ENCODE measurements at regions not wholly inside any gene's neighbourhood (a gene's known extent, or its start where the extent isn't known, plus 50 kb on each side); places are given as distances from the start of the nearest gene placed in this dataset.
A peak's percentile ranks its signal among the peaks of the same experiment; 100 is the strongest.
"Not testable (repeated sequence)": the region's sequence is repeated elsewhere in the genome, so short reads cannot be mapped to it uniquely, and the experiment has no call there.

DNA sequence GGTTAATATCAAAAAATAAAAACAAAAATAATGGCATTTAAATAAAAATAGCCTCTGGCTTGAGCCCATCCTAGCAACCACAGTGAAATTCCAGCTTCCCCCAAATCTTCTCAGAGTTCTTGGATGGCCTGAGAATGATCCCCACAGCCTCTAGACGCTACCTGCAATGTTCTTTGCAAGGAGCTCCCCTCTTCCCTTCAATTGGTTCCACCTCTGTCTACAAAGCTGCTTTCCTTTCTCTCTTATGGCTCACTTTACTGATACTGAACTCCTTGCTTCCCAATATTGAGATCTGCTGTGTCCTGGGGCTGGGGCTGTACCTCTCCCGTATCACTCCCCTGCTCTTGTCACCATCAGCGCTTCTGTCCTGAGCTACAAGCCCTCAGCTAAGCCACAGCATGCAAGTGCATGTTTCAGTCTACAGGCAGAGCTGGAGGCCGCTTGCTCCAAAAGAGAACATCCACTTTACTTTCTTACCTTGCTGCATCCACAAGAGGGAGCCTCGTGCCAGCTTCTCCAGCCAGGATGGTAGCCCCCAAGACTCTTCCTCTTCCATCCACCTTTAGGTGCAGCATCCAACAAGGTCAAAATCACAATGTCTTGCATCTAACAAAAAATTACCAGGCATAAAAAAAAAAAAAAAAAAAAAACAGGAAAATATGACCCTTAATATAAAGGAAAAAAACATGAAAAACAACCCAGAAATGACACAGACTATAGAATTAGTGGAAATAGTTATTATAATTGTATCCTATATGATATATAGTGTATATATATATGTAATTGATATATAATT, 57.4 kb upstream of the PRSS3 start:
- Histone ChIP-seq H3K79me2 (ENCODE audit: control insufficient read depth, insufficient read depth, low read length, unreplicated experiment) (no peaks in the 10 kb centered on the region), H3K36me3 (ENCODE audit: insufficient read depth, low read length) (no peaks in the 10 kb centered on the region), H3K27me3 (ENCODE audit: insufficient read depth, low read length) (no peaks in the 10 kb centered on the region), H3K27ac (ENCODE audit: low read depth, low read length) (no peak overlapping the region), H3K4me1 (ENCODE audit: control insufficient read depth, insufficient read depth, low read length, unreplicated experiment) (no peaks in the 10 kb centered on the region), H3K4me3 (ENCODE audit: low read depth, low read length) (peak overlapping the region; percentile 9; the same call in 1 of the 2 replicates), H2AFZ (ENCODE audit: low read length, unreplicated experiment) (peak overlapping the region; percentile 37)

DNA sequence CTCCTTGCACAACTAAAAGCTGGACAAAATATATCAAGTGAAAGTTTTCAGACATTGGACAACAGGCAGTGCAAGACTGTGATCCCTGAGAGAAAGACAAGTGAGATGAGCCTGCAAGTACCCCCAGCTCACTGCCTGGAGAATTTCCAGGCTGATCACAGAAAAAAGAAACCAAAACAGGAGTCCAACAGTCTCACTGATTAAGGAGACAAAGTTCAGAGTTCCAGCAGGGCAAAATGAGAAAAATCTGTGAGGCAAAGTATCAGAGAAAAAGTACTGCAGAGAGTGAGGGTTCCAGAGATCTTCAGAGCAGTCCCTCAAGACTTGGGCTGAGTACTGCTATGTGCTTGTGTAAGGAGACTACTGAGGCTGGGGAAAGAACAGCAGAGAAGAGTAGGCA, 56.0 kb upstream of the PRSS3 start:
- Histone ChIP-seq H3K27ac (ENCODE audit: low read depth, low read length) (no peak overlapping the region), H3K4me1 (ENCODE audit: control insufficient read depth, insufficient read depth, low read length, unreplicated experiment) (no peaks in the 10 kb centered on the region), H3K79me2 (ENCODE audit: control insufficient read depth, insufficient read depth, low read length, unreplicated experiment) (no peaks in the 10 kb centered on the region), H3K27me3 (ENCODE audit: insufficient read depth, low read length) (no peaks in the 10 kb centered on the region), H3K36me3 (ENCODE audit: insufficient read depth, low read length) (no peaks in the 10 kb centered on the region), H3K4me3 (ENCODE audit: low read depth, low read length) (no peak overlapping the region), H2AFZ (ENCODE audit: low read length, unreplicated experiment) (no peak overlapping the region)

DNA sequence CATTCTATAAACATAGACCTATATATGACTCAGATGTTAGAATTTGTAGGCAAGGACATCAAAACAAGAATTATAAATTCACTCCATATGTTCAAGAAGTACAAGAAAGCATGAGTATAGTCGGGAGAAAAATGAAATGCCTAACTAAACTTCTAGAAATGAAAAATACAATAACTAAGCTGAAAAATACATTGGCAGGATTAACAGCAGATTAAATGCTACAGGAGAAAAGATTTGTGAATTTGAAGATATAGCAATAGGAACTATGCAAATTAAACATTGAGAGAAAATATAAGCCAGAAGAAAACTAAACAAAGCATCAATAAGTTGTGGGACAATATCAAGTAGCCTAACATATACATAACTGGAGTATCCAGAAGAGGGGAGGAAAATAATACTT, 55.3 kb upstream of the PRSS3 start:
- no peaks in the 10 kb centered on the region for H3K79me2 ChIP-seq (ENCODE audit: control insufficient read depth, insufficient read depth, low read length, unreplicated experiment)
- H3K27ac ChIP-seq (ENCODE audit: low read depth, low read length), result no peak overlapping the region
- no peaks in the 10 kb centered on the region for H3K27me3 ChIP-seq (ENCODE audit: insufficient read depth, low read length)
- H3K4me1 ChIP-seq (ENCODE audit: control insufficient read depth, insufficient read depth, low read length, unreplicated experiment), result no peaks in the 10 kb centered on the region
- no peak overlapping the region for H3K4me3 ChIP-seq (ENCODE audit: low read depth, low read length)
- no peaks in the 10 kb centered on the region for H3K36me3 ChIP-seq (ENCODE audit: insufficient read depth, low read length)
- H2AFZ ChIP-seq (ENCODE audit: low read length, unreplicated experiment), result no peak overlapping the region

DNA sequence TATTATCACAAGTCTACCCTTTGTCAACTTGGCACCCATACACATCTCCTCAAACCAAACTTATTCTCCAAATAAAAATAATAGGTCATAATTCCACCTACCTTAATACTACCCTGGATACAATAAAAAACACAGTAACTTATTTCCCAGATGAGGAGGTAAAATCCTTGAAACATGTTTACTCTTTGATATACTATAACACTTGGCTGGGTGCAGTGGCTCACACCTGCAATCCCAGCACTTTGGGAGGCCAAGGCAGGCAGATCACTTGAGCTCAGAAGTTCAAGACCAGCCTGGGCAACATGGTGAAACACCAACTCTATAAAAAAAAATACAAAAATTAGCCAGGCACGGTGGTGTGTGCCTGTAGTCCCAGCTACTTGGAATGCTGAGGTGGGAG, 54.4 kb upstream of the PRSS3 start:
- H3K27me3 ChIP-seq (ENCODE audit: insufficient read depth, low read length); H3K4me3 ChIP-seq (ENCODE audit: low read depth, low read length); H3K4me1 ChIP-seq (ENCODE audit: control insufficient read depth, insufficient read depth, low read length, unreplicated experiment); H3K79me2 ChIP-seq (ENCODE audit: control insufficient read depth, insufficient read depth, low read length, unreplicated experiment); H3K27ac ChIP-seq (ENCODE audit: low read depth, low read length); H2AFZ ChIP-seq (ENCODE audit: low read length, unreplicated experiment); H3K36me3 ChIP-seq (ENCODE audit: insufficient read depth, low read length): not testable (repeated sequence)

DNA sequence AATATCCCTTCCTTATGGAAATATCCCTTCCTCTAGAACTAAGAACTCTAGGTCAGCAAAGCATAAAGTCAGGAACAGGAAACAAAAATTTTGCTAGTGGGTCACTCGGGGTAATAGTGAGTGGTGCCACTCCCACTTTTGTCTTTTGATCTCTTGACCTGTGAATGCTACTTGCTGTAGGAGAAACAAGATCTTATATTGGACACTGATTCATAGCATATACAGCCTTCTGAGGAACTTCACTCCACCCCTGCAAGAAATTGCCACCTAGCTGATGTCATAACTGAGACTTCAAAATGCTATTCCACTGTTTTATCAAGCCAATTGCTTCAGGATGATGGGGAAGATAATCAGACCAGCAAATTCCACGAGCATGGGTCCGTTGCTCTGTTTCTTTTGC, 53.3 kb upstream of the PRSS3 start:
- H3K36me3 ChIP-seq (ENCODE audit: insufficient read depth, low read length), result no peaks in the 10 kb centered on the region
- H3K4me3 ChIP-seq (ENCODE audit: low read depth, low read length), result no peak overlapping the region
- no peaks in the 10 kb centered on the region for H3K27me3 ChIP-seq (ENCODE audit: insufficient read depth, low read length)
- H3K4me1 ChIP-seq (ENCODE audit: control insufficient read depth, insufficient read depth, low read length, unreplicated experiment), result no peaks in the 10 kb centered on the region
- H3K79me2 ChIP-seq (ENCODE audit: control insufficient read depth, insufficient read depth, low read length, unreplicated experiment), result no peaks in the 10 kb centered on the region
- H3K27ac ChIP-seq (ENCODE audit: low read depth, low read length), result no peak overlapping the region
- no peak overlapping the region for H2AFZ ChIP-seq (ENCODE audit: low read length, unreplicated experiment)

DNA sequence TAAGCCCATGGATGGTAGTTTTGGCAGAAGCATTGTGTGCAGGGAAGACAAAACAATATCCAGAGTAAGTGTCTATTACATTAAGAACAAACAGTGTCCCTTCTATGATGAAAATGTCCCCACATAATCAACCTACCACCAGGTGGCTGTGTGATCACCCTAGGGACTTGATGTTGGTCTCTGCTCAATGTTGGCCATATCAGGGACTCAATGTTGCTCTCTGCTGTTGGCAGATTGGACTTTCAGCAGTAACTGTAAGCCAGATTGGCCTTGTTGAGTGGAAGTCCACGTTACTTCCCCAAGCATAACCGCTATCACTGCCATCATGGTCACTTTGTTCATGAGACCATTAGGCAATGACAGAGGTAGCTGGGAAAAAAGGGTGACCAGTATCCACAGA, 52.8 kb upstream of the PRSS3 start:
- Histone ChIP-seq H3K27ac (ENCODE audit: low read depth, low read length) (no peak overlapping the region), H3K36me3 (ENCODE audit: insufficient read depth, low read length) (no peaks in the 10 kb centered on the region), H3K79me2 (ENCODE audit: control insufficient read depth, insufficient read depth, low read length, unreplicated experiment) (no peaks in the 10 kb centered on the region), H3K4me3 (ENCODE audit: low read depth, low read length) (no peak overlapping the region), H3K27me3 (ENCODE audit: insufficient read depth, low read length) (no peaks in the 10 kb centered on the region), H3K4me1 (ENCODE audit: control insufficient read depth, insufficient read depth, low read length, unreplicated experiment) (no peaks in the 10 kb centered on the region), H2AFZ (ENCODE audit: low read length, unreplicated experiment) (no peak overlapping the region)

Measured in ACC112 (cell line).